ENCODE measurements at regions not wholly inside any gene's neighbourhood (a gene's known extent, or its start where the extent isn't known, plus 50 kb on each side); places are given as distances from the start of the nearest gene placed in this dataset.

GRCh38 chr4:71188156-71188640 lies 150.6 kb upstream of the SLC4A4 start:
- no peak for TF ChIP-seq CEBPB (IDR thresholded peaks at IDR 0.05; ENCODE audit: borderline replicate concordance in 1 of 2, low read depth in 2 of 2, low read length in 2 of 2)
- no peak for TF ChIP-seq FOS (IDR thresholded peaks at IDR 0.05; ENCODE audit: borderline replicate concordance, extremely low read depth, insufficient read length)
- TF ChIP-seq ATF7 (IDR thresholded peaks at IDR 0.05; ENCODE audit: low read depth): no peak
- TF ChIP-seq CTCF (IDR thresholded peaks at IDR 0.05 in 2 of 3, conservative IDR thresholded peaks at IDR 0.05 in 1 of 3; ENCODE audit: control insufficient read depth in 2 of 3, extremely low read depth in 1 of 3, insufficient read depth in 1 of 3, low read depth in 3 of 3, low read length in 3 of 3): no peak
- TF ChIP-seq LARP7 (IDR thresholded peaks at IDR 0.05): no peak
- no peak for TF ChIP-seq E2F4 (IDR thresholded peaks at IDR 0.05; ENCODE audit: low read depth, low read length)
- TF ChIP-seq EZH2 (IDR thresholded peaks at IDR 0.05; ENCODE audit: borderline replicate concordance, control insufficient read depth, low read depth, low read length): no peak
